MCF 10A (cell line): ENCODE measurements at regions not wholly inside any gene's neighbourhood (a gene's known extent, or its start where the extent isn't known, plus 50 kb on each side); places are given as distances from the start of the nearest gene placed in this dataset.
"Not testable (repeated sequence)": the region's sequence is repeated elsewhere in the genome, so short reads cannot be mapped to it uniquely, and the experiment has no call there.

Experiments
- BruUV-seq: library from RNA; stranded (reverse); fragments of 400-500 nt; replicated peaks from 2 replicates; lab custom pipeline; 2021; lab: Mats Ljungman, UMichigan
- CTCF ChIA-PET: fragments of 300-600 bp; sonication (Branson Sonifier 250); formaldehyde crosslinking; extraction: SDS; loops from one replicate; lab custom pipeline; 2021; ENCODE audit warnings: antibody characterized with exemption, inconsistent platforms; lab: Yijun Ruan, JAX
- POLR2A ChIA-PET: fragments of 300-600, 350-650 bp; sonication (Branson Sonifier 250); formaldehyde crosslinking; extraction: SDS; loops from one replicate; lab custom pipeline; 2020; ENCODE audit warnings: antibody characterized with exemption, inconsistent platforms; lab: Yijun Ruan, JAX
- DNase-seq: peaks from one replicate; pipeline ENCODE4 v3.0.0-alpha.2; 2018; ENCODE audit not compliant: unreplicated experiment
- H3K27ac Mint-ChIP-seq: one replicate; pipeline ENCODE4 v1.8.0; 2022; ENCODE audit warnings: mild to moderate bottlenecking, low read depth, mixed read lengths; ENCODE audit not compliant: unreplicated experiment
- H3K27me3 Mint-ChIP-seq: one replicate; pipeline ENCODE4 v1.8.0; 2022; ENCODE audit warnings: mixed read lengths; ENCODE audit not compliant: insufficient read depth, unreplicated experiment
- H3K36me3 Mint-ChIP-seq: one replicate; pipeline ENCODE4 v1.8.0; 2022; ENCODE audit warnings: mild to moderate bottlenecking, moderate library complexity, mixed read lengths; ENCODE audit not compliant: insufficient read depth, unreplicated experiment
- H3K4me1 Mint-ChIP-seq: one replicate; pipeline ENCODE4 v1.8.0; 2022; ENCODE audit warnings: mixed read lengths; ENCODE audit not compliant: insufficient read depth, unreplicated experiment
- H3K4me3 Mint-ChIP-seq: one replicate; pipeline ENCODE4 v1.8.0; 2022; ENCODE audit warnings: mild to moderate bottlenecking, moderate library complexity, mixed read lengths; ENCODE audit not compliant: unreplicated experiment
- H3K9me3 Mint-ChIP-seq: one replicate; pipeline ENCODE4 v1.8.0; 2022; ENCODE audit warnings: mixed read lengths; ENCODE audit not compliant: unreplicated experiment
- CTCF ChIP-seq: fragments of 200-600 bp; IDR thresholded peaks from one replicate; pipeline ENCODE4 v1.8.0; 2022; ENCODE audit warnings: antibody characterized with exemption, mild to moderate bottlenecking; ENCODE audit not compliant: unreplicated experiment
- intact Hi-C: fragments of 100-400 bp; cut with micrococcal nuclease; formaldehyde crosslinking; loops from 2 replicates; pipeline ENCODE4 v1.14.1; 2022

- H3K4me3 Mint-ChIP-seq, result no peak overlapping the region
- no peaks in the 10 kb centered on the region for H3K27me3 Mint-ChIP-seq
- intact Hi-C loops, result no loop called here
- no peak for DNase-seq
- no peaks in the 10 kb centered on the region for H3K9me3 Mint-ChIP-seq
- ChIA-PET CTCF (no interaction called here), POLR2A (no interaction called here)
- no peak overlapping the region for H3K27ac Mint-ChIP-seq
- no peak for TF ChIP-seq CTCF
- H3K36me3 Mint-ChIP-seq, result no peaks in the 10 kb centered on the region
- BruUV-seq, result no TSS peak
- no peaks in the 10 kb centered on the region for H3K4me1 Mint-ChIP-seq
These were observed 53.0 kb upstream of the ST3GAL6 start for GRCh38 chr3:98710067-98710659.

- BruUV-seq, result no TSS peak
- no peak for DNase-seq
- ChIA-PET CTCF (interaction anchor here (0.6 kb wide), 1 partner anchor 30 kb away, joined by 3 read pairs; no protein-coding TSS in a partner anchor), POLR2A (no interaction called here)
- Mint-ChIP-seq H3K9me3 (no peaks in the 10 kb centered on the region), H3K4me1 (no peaks in the 10 kb centered on the region), H3K27me3 (no peaks in the 10 kb centered on the region), H3K27ac (no peak overlapping the region), H3K36me3 (no peaks in the 10 kb centered on the region), H3K4me3 (no peak overlapping the region)
- intact Hi-C loops, result no loop called here
- no peak for TF ChIP-seq CTCF
These were observed 51.7 kb upstream of the ST3GAL6 start for GRCh38 chr3:98711426-98711825.

GRCh38 chr3:98712726-98713125 is 50.4 kb upstream of the ST3GAL6 start:
- H3K27me3 Mint-ChIP-seq, result no peaks in the 10 kb centered on the region
- BruUV-seq, result no TSS peak
- intact Hi-C loops, result no loop called here
- H3K4me1 Mint-ChIP-seq, result no peaks in the 10 kb centered on the region
- H3K4me3 Mint-ChIP-seq, result no peak overlapping the region
- CTCF ChIA-PET, result no interaction called here
- no peaks in the 10 kb centered on the region for H3K36me3 Mint-ChIP-seq
- TF ChIP-seq CTCF, result no peak
- no peaks in the 10 kb centered on the region for H3K9me3 Mint-ChIP-seq
- DNase-seq, result no peak
- POLR2A ChIA-PET, result no interaction called here
- H3K27ac Mint-ChIP-seq, result no peak overlapping the region

DNA sequence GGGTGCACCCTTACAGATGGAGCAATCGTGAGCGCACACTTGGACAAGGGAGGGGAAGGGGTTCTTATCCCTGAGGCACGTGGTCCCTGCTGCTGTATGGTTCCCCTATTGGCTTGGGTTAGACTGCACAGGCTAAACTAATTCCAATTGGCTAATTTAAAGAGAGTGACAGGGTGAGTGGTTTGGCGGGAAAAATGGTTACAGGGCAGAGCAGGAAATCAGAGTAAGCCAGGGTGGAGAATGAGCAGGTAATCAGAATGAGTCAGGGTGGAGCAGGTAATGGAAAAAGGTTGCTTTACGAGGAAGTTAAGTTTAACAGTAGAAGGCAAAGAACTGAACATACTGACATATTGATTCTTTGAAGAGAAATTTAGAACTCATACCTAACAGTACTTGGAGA is 49.8 kb upstream of the ST3GAL6 start:
- H3K4me1 Mint-ChIP-seq, BruUV-seq, POLR2A ChIA-PET, H3K9me3 Mint-ChIP-seq, CTCF ChIA-PET, H3K27ac Mint-ChIP-seq, H3K36me3 Mint-ChIP-seq, intact Hi-C loops, DNase-seq, H3K27me3 Mint-ChIP-seq, H3K4me3 Mint-ChIP-seq: not testable (repeated sequence)
